Smooth muscle cell (in vitro differentiated cells): ENCODE measurements at regions not wholly inside any gene's neighbourhood (a gene's known extent, or its start where the extent isn't known, plus 50 kb on each side); places are given as distances from the start of the nearest gene placed in this dataset.

ENCODE experiments used
- DNase-seq: peaks from one replicate; lab custom pipeline; 2025; ENCODE audit not compliant: unreplicated experiment; lab: John Stamatoyannopoulos, UW
- H2AFZ ChIP-seq: fragments of 200-600 bp; sonication (generic); 2 replicates; pipeline ENCODE4 v1.6.0; 2016; ENCODE audit warnings: antibody characterized with exemption, low read depth, mild to moderate bottlenecking
- H3F3A ChIP-seq: fragments of 200-600 bp; sonication (generic); 2 replicates; pipeline ENCODE4 v1.6.0; 2017; ENCODE audit warnings: antibody characterized with exemption, low read depth
- H3K27ac ChIP-seq: fragments of 200-600 bp; sonication (generic); 2 replicates; pipeline ENCODE4 v1.5.1; 2016; ENCODE audit warnings: low read depth, mild to moderate bottlenecking
- H3K27me3 ChIP-seq: fragments of 200-600 bp; sonication (generic); 2 replicates; pipeline ENCODE4 v1.6.1; 2016; ENCODE audit warnings: low read depth, mild to moderate bottlenecking
- H3K36me3 ChIP-seq: fragments of 200-600 bp; sonication (generic); 2 replicates; pipeline ENCODE4 v1.5.1; 2016; ENCODE audit warnings: low read depth
- H3K4me1 ChIP-seq: fragments of 200-600 bp; sonication (generic); 2 replicates; pipeline ENCODE4 v1.5.1; 2016; ENCODE audit warnings: low read depth
- H3K4me2 ChIP-seq: fragments of 200-600 bp; sonication (generic); 2 replicates; pipeline ENCODE4 v1.6.0; 2016; ENCODE audit warnings: mild to moderate bottlenecking
- H3K4me3 ChIP-seq: fragments of 200-600 bp; sonication (generic); 2 replicates; pipeline ENCODE4 v1.5.1; 2016; ENCODE audit warnings: mild to moderate bottlenecking
- H3K79me2 ChIP-seq: fragments of 200-600 bp; sonication (generic); 2 replicates; pipeline ENCODE4 v1.6.0; 2016; ENCODE audit warnings: low read depth, mild to moderate bottlenecking
- H3K9ac ChIP-seq: fragments of 200-600 bp; sonication (generic); 2 replicates; pipeline ENCODE4 v1.6.0; 2016; ENCODE audit warnings: low read depth
- H3K9me3 ChIP-seq: fragments of 200-600 bp; sonication (generic); replicated peaks from 2 replicates; pipeline ENCODE4 v1.5.1; 2016; ENCODE audit warnings: low read depth
- H4K20me1 ChIP-seq: fragments of 200-600 bp; sonication (generic); 2 replicates; pipeline ENCODE4 v1.6.0; 2016; ENCODE audit warnings: low read depth
- WGBS: methylation state at CpG from one replicate; pipeline ENCODE4 v1.1.7; 2016; ENCODE audit warnings: low lambda C conversion rate; 5-methylcytosine and 5-hydroxymethylcytosine counted together
- TF ChIP-seq, protein P1 (sequence below): fragments of 200-600 bp; sonication (generic); IDR thresholded peaks from 2 replicates; pipeline ENCODE4 v1.5.1; 2017; ENCODE audit warnings: borderline replicate concordance, mild to moderate bottlenecking, antibody characterized with exemption; ENCODE audit not compliant: insufficient read depth, poor library complexity, severe bottlenecking

DNA sequence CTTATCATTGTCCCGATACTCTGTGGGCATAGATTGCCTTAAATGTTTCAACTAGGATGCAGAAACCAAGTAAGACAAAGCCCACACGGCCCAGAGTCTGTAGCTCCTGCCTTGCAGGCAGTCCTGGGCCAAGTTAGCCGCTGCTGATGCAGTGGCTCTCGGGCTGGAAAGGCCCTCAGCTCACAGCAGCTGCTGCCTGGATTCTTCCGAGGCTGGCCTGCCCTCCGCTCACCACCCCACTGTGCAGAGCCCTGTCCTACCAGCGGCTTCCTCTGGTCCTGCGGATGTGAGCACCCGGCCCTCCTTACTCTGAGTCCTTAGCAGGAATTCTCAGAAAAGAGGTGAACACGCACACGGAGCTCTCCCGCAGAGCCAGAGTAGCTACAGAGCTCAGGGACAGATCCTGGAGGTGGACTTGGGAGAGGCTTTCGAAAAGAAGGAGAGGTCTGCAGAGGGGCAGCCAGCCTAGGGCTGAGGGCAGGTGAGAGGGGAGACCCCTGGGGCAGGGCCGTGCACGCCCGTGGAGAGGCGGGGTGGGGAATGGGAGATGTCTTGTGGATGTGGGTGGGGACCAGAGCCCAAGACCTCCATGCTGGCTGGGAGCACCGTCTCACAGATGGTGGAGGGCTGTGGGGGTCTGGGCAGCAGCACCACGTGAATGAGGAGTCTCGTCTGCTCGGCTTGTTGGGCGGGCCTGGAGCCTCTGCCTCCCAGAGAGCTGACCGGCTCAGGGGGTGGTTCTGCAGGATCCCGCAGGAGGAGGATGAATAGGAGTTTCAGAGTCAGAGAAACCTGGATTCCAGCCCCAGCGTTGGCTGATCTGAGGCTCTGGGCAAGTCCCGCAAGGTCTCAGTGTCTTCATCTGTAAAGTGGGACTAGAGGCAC, 117.4 kb upstream of the B3GAT1 start:
- Histone ChIP-seq H3K27me3 (peaks cover 15% of the 10 kb centered on the region), H4K20me1 (no peaks in the 10 kb centered on the region), H3K4me3 (no peak overlapping the region), H3K9ac (no peak overlapping the region), H3K4me1 (no peaks in the 10 kb centered on the region), H3K36me3 (no peaks in the 10 kb centered on the region), H3K27ac (no peak overlapping the region), H3K4me2 (no peak overlapping the region), H2AFZ (no peak overlapping the region), H3F3A (no peaks in the 10 kb centered on the region), H3K79me2 (no peaks in the 10 kb centered on the region), H3K9me3 (no peaks in the 10 kb centered on the region)
- TF ChIP-seq, protein P1, sequence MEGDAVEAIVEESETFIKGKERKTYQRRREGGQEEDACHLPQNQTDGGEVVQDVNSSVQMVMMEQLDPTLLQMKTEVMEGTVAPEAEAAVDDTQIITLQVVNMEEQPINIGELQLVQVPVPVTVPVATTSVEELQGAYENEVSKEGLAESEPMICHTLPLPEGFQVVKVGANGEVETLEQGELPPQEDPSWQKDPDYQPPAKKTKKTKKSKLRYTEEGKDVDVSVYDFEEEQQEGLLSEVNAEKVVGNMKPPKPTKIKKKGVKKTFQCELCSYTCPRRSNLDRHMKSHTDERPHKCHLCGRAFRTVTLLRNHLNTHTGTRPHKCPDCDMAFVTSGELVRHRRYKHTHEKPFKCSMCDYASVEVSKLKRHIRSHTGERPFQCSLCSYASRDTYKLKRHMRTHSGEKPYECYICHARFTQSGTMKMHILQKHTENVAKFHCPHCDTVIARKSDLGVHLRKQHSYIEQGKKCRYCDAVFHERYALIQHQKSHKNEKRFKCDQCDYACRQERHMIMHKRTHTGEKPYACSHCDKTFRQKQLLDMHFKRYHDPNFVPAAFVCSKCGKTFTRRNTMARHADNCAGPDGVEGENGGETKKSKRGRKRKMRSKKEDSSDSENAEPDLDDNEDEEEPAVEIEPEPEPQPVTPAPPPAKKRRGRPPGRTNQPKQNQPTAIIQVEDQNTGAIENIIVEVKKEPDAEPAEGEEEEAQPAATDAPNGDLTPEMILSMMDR = no peak
- 90% methylated on average over 25 of the region's 26 CpGs for WGBS
- no peak for DNase-seq

DNA sequence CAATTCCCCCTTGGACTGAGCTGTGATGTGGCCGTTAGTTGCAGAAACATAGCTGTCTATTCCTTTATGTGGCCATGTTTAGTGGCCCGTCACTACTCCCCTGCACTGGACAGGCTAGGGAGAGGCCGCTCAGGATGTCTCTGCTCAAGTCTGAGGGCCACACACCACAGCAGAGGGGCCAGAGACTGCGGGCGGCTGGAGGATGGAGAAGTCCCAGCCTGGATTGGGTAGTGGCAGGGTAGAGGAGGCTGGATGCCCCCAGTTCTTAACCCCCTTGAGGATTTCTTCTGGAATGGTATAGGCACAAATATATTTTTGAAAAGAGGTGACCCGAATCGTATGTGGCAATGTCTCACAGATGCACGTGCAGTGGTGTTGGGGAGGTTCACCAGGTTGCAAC, 116.4 kb upstream of the B3GAT1 start:
- Histone ChIP-seq H3K79me2 (no peaks in the 10 kb centered on the region), H3K9me3 (no peaks in the 10 kb centered on the region), H3K36me3 (no peaks in the 10 kb centered on the region), H3K27ac (no peak overlapping the region), H3K4me3 (no peak overlapping the region), H2AFZ (no peak overlapping the region), H3K9ac (no peak overlapping the region), H3K4me1 (no peaks in the 10 kb centered on the region), H3K27me3 (peaks cover 11% of the 10 kb centered on the region), H3F3A (no peaks in the 10 kb centered on the region), H4K20me1 (no peaks in the 10 kb centered on the region), H3K4me2 (no peak overlapping the region)
- TF ChIP-seq, protein P1 = no peak
- DNase-seq = no peak
- 92% methylated on average over 8 of the region's 8 CpGs for WGBS

DNA sequence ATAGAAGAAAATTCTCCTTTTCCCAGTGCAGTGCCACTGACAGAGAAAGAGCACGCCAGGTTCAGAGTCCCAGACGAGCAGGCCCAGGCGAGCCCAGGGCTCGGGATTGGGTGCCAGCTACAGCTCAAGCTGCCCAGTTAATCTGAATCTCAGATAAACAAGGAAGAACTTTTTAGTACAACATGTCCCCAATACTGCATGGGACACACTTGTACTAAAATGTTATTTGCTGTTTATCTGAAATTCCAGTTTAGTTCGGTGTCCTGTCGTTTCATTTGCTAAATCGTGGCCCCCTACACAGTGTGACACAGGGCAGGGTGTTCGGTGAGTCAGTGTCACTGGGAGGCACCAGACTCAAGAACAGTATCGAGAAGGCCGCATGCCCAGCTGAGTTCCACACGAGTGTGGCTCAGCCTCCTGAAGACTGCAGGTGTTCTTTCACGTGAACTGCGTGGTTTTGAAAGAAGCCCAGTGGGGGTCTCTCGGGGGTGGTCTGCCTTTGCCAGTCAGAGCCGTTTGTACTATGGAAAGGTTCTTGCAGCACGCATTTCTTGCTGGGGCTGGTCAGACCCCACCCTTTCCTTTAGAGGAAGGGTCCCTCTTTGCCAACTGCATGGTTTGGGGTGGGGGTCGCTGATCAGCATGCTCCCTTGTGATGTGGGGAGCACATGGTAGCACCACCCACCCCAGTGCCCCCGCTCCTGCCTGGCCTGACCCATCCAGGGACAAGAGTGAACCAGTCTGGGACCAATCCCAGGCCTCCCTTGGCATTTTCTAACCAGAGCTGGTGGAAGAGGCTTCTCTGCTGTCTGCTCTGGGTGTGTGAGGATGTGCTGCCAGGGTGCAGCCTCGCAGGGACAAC, 115.6 kb upstream of the B3GAT1 start:
- no peak overlapping the region for H3K4me3 ChIP-seq
- H3K79me2 ChIP-seq = no peaks in the 10 kb centered on the region
- peaks cover 11% of the 10 kb centered on the region for H3K27me3 ChIP-seq
- H2AFZ ChIP-seq = no peak overlapping the region
- TF ChIP-seq, protein P1 = no peak
- no peak overlapping the region for H3K27ac ChIP-seq
- H3F3A ChIP-seq = no peaks in the 10 kb centered on the region
- DNase-seq = no peak
- WGBS = 84% methylated on average over 19 of the region's 19 CpGs
- no peaks in the 10 kb centered on the region for H4K20me1 ChIP-seq
- no peak overlapping the region for H3K9ac ChIP-seq
- H3K4me1 ChIP-seq = no peaks in the 10 kb centered on the region
- H3K9me3 ChIP-seq = no peaks in the 10 kb centered on the region
- no peaks in the 10 kb centered on the region for H3K36me3 ChIP-seq
- H3K4me2 ChIP-seq = no peak overlapping the region
